Endothelial cell (in vitro differentiated cells): ENCODE measurements at regions not wholly inside any gene's neighbourhood (a gene's known extent, or its start where the extent isn't known, plus 50 kb on each side); places are given as distances from the start of the nearest gene placed in this dataset.

Experiments
- DNase-seq: peaks from one replicate; pipeline ENCODE4 v3.0.0; 2021; ENCODE audit warnings: low spot score
- H3K27ac Mint-ChIP-seq: one replicate; pipeline ENCODE4 v1.8.0; 2021; ENCODE audit warnings: mixed read lengths, inconsistent platforms; ENCODE audit not compliant: unreplicated experiment
- H3K27me3 Mint-ChIP-seq: one replicate; pipeline ENCODE4 v1.8.0; 2021; ENCODE audit warnings: mild to moderate bottlenecking, moderate library complexity, mixed read lengths, inconsistent platforms; ENCODE audit not compliant: unreplicated experiment
- H3K36me3 Mint-ChIP-seq: one replicate; pipeline ENCODE4 v1.8.0; 2021; ENCODE audit warnings: mild to moderate bottlenecking, low read depth, mixed read lengths, inconsistent platforms; ENCODE audit not compliant: unreplicated experiment
- H3K4me1 Mint-ChIP-seq: one replicate; pipeline ENCODE4 v1.8.0; 2021; ENCODE audit warnings: mild to moderate bottlenecking, mixed read lengths, inconsistent platforms; ENCODE audit not compliant: unreplicated experiment
- H3K4me3 Mint-ChIP-seq: one replicate; pipeline ENCODE4 v1.8.0; 2021; ENCODE audit warnings: mild to moderate bottlenecking, mixed read lengths, inconsistent platforms; ENCODE audit not compliant: unreplicated experiment
- H3K9me3 Mint-ChIP-seq: one replicate; pipeline ENCODE4 v1.8.0; 2021; ENCODE audit warnings: mixed read lengths, inconsistent platforms; ENCODE audit not compliant: unreplicated experiment
- CTCF ChIP-seq: fragments of 200-600 bp; sonication (generic); IDR thresholded peaks from one replicate; pipeline ENCODE4 v1.5.0; 2021; ENCODE audit warnings: antibody characterized with exemption; ENCODE audit not compliant: unreplicated experiment

DNA sequence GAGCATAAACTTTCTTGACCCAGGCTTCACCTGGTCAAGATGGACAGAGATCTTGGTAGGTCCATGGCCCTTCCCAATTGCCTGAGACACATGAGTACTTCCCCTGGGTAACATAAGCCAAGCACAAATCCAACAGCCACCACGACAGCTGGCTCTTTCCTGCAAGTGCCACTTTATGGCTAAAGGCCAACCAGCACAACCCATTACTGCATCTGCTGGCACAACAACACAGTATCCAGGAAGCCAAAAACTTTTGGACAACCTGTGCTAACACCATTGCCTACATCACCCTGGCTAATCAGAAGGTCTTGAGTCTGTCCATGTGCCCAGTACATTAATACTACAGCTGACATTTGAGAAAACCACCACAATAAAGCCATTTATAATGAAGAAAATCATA lies 548.0 kb upstream of the SEMA3D start:
- Mint-ChIP-seq H3K9me3 (no peaks in the 10 kb centered on the region), H3K27ac (no peak overlapping the region), H3K36me3 (no peaks in the 10 kb centered on the region), H3K27me3 (no peaks in the 10 kb centered on the region), H3K4me3 (no peak overlapping the region), H3K4me1 (no peaks in the 10 kb centered on the region)
- TF ChIP-seq CTCF: no peak
- DNase-seq: no peak

- Mint-ChIP-seq H3K4me3 (no peak overlapping the region), H3K9me3 (no peaks in the 10 kb centered on the region), H3K4me1 (no peaks in the 10 kb centered on the region), H3K27me3 (no peaks in the 10 kb centered on the region), H3K27ac (no peak overlapping the region), H3K36me3 (no peaks in the 10 kb centered on the region)
- DNase-seq: no peak
- TF ChIP-seq CTCF: no peak
Measured at GRCh38 chr7:85733169-85733915, 546.5 kb upstream of the SEMA3D start.

DNA sequence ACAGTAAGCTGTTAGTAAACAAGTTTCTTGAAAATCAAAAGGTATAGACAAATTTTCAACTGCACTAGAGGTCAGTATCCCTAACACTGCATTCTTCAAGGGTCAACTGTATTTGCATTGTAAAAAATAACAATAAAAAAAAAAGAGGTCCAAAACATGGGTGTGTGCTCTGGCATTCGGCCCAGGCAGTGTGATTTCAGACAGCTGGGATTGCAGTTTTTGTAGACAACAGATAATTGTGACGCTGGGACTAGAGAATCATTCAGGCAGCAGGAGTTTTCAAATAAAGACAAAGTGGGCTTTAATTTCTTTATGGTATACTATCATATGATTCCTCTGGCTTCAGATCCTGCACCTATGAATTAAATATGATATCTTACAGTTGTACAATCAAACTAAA lies 543.2 kb upstream of the SEMA3D start:
- no peak for TF ChIP-seq CTCF
- no peaks in the 10 kb centered on the region for H3K27me3 Mint-ChIP-seq
- H3K4me1 Mint-ChIP-seq: no peaks in the 10 kb centered on the region
- no peak for DNase-seq
- no peak overlapping the region for H3K4me3 Mint-ChIP-seq
- H3K27ac Mint-ChIP-seq: no peak overlapping the region
- no peaks in the 10 kb centered on the region for H3K9me3 Mint-ChIP-seq
- H3K36me3 Mint-ChIP-seq: no peaks in the 10 kb centered on the region

GRCh38 chr7:85725026-85725425 lies 538.2 kb upstream of the SEMA3D start:
- TF ChIP-seq CTCF: no peak
- no peaks in the 10 kb centered on the region for H3K27me3 Mint-ChIP-seq
- no peak for DNase-seq
- H3K9me3 Mint-ChIP-seq: no peaks in the 10 kb centered on the region
- no peaks in the 10 kb centered on the region for H3K4me1 Mint-ChIP-seq
- no peaks in the 10 kb centered on the region for H3K36me3 Mint-ChIP-seq
- no peak overlapping the region for H3K4me3 Mint-ChIP-seq
- H3K27ac Mint-ChIP-seq: no peak overlapping the region
